Mammary epithelial cell (primary cell): ENCODE measurements at regions not wholly inside any gene's neighbourhood (a gene's known extent, or its start where the extent isn't known, plus 50 kb on each side); places are given as distances from the start of the nearest gene placed in this dataset.

ENCODE experiments used
- EZH2 ChIP-seq: IDR thresholded peaks from 2 replicates; pipeline ENCODE4 v1.6.1; 2012; ENCODE audit warnings: low read length, inconsistent platforms, borderline replicate concordance
- TF ChIP-seq, protein P1 (sequence below), 2 donors: IDR thresholded peaks in 1 of 2; conservative IDR thresholded peaks in 1 of 2; 2 replicates each; pipeline ENCODE4 v1.5.1; 2011 to 2012; ENCODE audit warnings: inconsistent platforms in 2 of 2, low read length in 2 of 2, mild to moderate bottlenecking in 2 of 2, control low read depth in 1 of 2, low read depth in 1 of 2; ENCODE audit not compliant: insufficient read depth in 1 of 2; ENCODE audit errors: extremely low read depth in 1 of 2

DNA sequence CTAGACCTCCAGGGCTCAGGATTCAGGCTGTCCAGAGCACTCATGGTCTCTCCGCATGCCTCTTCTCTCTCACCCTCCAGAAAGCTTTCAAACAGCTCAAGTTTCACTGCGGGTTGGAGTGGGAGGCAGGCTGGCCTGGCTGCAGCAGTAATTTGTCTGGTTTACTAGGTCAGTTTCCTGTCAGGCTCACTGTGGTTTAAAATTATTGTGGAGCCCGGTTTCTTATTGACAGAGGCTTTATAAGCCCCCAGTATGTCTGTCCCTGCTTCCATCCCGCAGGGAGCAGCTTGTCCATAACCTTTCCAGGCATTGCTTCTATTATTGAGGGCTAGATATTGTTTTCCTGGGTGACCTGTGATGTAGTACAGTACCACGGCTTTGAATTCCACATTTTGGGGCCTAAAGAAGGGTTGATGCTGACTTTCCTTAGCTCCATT is 235.3 kb upstream of the SORL1-AS1 start:
- TF ChIP-seq, protein P1, sequence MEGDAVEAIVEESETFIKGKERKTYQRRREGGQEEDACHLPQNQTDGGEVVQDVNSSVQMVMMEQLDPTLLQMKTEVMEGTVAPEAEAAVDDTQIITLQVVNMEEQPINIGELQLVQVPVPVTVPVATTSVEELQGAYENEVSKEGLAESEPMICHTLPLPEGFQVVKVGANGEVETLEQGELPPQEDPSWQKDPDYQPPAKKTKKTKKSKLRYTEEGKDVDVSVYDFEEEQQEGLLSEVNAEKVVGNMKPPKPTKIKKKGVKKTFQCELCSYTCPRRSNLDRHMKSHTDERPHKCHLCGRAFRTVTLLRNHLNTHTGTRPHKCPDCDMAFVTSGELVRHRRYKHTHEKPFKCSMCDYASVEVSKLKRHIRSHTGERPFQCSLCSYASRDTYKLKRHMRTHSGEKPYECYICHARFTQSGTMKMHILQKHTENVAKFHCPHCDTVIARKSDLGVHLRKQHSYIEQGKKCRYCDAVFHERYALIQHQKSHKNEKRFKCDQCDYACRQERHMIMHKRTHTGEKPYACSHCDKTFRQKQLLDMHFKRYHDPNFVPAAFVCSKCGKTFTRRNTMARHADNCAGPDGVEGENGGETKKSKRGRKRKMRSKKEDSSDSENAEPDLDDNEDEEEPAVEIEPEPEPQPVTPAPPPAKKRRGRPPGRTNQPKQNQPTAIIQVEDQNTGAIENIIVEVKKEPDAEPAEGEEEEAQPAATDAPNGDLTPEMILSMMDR (conservative IDR thresholded peaks at IDR 0.05 in 1 of 2, IDR thresholded peaks at IDR 0.05 in 1 of 2; ENCODE audit: extremely low read depth in 1 of 2, insufficient read depth in 1 of 2, low read depth in 1 of 2, low read length in 2 of 2) = no peak
- TF ChIP-seq EZH2 = no peak
